COLO829 (cell line): ENCODE measurements at regions not wholly inside any gene's neighbourhood (a gene's known extent, or its start where the extent isn't known, plus 50 kb on each side); places are given as distances from the start of the nearest gene placed in this dataset.

Experiments
- DNase-seq: peaks from one replicate; pipeline ENCODE4 v3.0.0; 2012; ENCODE audit warnings: low spot score

GRCh38 chr7:121449735-121450240, 53.7 kb upstream of the FAM3C start:
- DNase-seq = no peak

GRCh38 chr7:121449329-121449728, 53.2 kb upstream of the FAM3C start:
- DNase-seq = no peak

- DNase-seq = no peak
Observed at GRCh38 chr7:121448429-121448828, 52.3 kb upstream of the FAM3C start.

GRCh38 chr7:121447911-121448300, 51.8 kb upstream of the FAM3C start:
- no peak for DNase-seq

GRCh38 chr7:121447243-121447910, 51.3 kb upstream of the FAM3C start:
- no peak for DNase-seq

- DNase-seq = no peak
Observed at GRCh38 chr7:121446526-121446925, 50.4 kb upstream of the FAM3C start.
